ENCODE measurements at regions not wholly inside any gene's neighbourhood (a gene's known extent, or its start where the extent isn't known, plus 50 kb on each side); places are given as distances from the start of the nearest gene placed in this dataset.

DNA sequence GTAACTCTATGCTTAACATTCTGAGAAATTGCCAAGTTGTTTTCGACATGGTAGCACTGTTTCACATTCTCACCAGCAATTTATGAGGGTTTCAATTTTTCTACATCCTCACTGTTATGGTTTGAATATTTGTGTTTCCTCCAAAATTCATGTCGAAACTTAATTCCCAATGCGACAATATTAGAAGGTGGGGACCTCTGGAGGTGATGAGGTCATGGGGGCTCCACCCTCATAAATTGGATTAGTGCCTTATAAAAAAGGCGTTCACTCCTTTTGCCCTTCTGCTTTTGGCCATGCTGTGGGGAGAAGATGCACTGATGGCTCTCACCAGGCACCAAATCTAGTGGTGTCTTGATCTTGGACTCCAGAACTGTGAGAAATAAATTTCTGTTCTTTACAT is 110.3 kb downstream of the HRH4 start:
- H3K9me3 ChIP-seq (ENCODE audit: control extremely low read depth in 1 of 3, control insufficient read depth in 2 of 3, insufficient read depth in 1 of 3, low read length in 2 of 3): peaks cover 0 to 7% (median 4%) of the 10 kb centered on the region in 3 donors
- WGBS (ENCODE audit: insufficient coverage): no CpG with 5 or more reads among the region's 4 CpGs
- no peak overlapping the region for H2AFZ ChIP-seq (ENCODE audit: insufficient read depth, low read depth, low read length, poor library complexity, severe bottlenecking)
- ChIA-PET CTCF (no interaction called here), POLR2A (no interaction called here)
- H3K4me1 ChIP-seq (ENCODE audit: control insufficient read depth in 2 of 2, insufficient read depth in 2 of 2, low read length in 2 of 2): no peaks in the 10 kb centered on the region
- no peaks in the 10 kb centered on the region for H3K36me3 ChIP-seq (replicated peaks in 1 of 2; ENCODE audit: control extremely low read depth in 1 of 2, control insufficient read depth in 1 of 2, extremely low read depth in 1 of 2, insufficient read depth in 2 of 2, low read length in 1 of 2)
- intact Hi-C loops (cut with micrococcal nuclease): no loop called here
- H3K4me3 ChIP-seq (ENCODE audit: control extremely low read depth in 1 of 5, extremely low read depth in 1 of 5, insufficient read depth in 1 of 5, low read depth in 2 of 5, low read length in 4 of 5): no peak overlapping the region
- Mint-ChIP-seq H3K27me3 (peaks cover 5% of the 10 kb centered on the region), H3K27ac (no peak overlapping the region), H3K9me3 (ENCODE audit: insufficient read depth) (peaks cover 3% of the 10 kb centered on the region), H3K4me1 (no peaks in the 10 kb centered on the region), H3K4me3 (no peak overlapping the region)
- TF ChIP-seq EZH2 (IDR thresholded peaks at IDR 0.05; ENCODE audit: borderline replicate concordance, insufficient read depth, low read depth, low read length, poor library complexity, severe bottlenecking): no peak
- TF ChIP-seq, protein P1, sequence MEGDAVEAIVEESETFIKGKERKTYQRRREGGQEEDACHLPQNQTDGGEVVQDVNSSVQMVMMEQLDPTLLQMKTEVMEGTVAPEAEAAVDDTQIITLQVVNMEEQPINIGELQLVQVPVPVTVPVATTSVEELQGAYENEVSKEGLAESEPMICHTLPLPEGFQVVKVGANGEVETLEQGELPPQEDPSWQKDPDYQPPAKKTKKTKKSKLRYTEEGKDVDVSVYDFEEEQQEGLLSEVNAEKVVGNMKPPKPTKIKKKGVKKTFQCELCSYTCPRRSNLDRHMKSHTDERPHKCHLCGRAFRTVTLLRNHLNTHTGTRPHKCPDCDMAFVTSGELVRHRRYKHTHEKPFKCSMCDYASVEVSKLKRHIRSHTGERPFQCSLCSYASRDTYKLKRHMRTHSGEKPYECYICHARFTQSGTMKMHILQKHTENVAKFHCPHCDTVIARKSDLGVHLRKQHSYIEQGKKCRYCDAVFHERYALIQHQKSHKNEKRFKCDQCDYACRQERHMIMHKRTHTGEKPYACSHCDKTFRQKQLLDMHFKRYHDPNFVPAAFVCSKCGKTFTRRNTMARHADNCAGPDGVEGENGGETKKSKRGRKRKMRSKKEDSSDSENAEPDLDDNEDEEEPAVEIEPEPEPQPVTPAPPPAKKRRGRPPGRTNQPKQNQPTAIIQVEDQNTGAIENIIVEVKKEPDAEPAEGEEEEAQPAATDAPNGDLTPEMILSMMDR (IDR thresholded peaks at IDR 0.05): no peak
- H4K20me1 ChIP-seq (ENCODE audit: control insufficient read depth, insufficient read depth, low read length, poor library complexity, severe bottlenecking): no peaks in the 10 kb centered on the region
- DNase-seq: no peak
- H3K9ac ChIP-seq (ENCODE audit: low read length): no peak overlapping the region
- H3K79me2 ChIP-seq (ENCODE audit: control insufficient read depth, insufficient read depth, low read length): no peaks in the 10 kb centered on the region
- no peak for ATAC-seq (ENCODE audit: low read depth)
- H3K27ac ChIP-seq (ENCODE audit: low read length in 2 of 2): no peak overlapping the region
- H3K4me2 ChIP-seq (replicated peaks; ENCODE audit: low read depth, low read length, poor library complexity, severe bottlenecking): no peak overlapping the region
- H3K27me3 ChIP-seq (replicated peaks in 1 of 4; ENCODE audit: control extremely low read depth in 1 of 4, control insufficient read depth in 3 of 4, insufficient read depth in 4 of 4, low read length in 3 of 4): peaks cover 0 to 2% (median 0%) of the 10 kb centered on the region in 4 experiments

DNA sequence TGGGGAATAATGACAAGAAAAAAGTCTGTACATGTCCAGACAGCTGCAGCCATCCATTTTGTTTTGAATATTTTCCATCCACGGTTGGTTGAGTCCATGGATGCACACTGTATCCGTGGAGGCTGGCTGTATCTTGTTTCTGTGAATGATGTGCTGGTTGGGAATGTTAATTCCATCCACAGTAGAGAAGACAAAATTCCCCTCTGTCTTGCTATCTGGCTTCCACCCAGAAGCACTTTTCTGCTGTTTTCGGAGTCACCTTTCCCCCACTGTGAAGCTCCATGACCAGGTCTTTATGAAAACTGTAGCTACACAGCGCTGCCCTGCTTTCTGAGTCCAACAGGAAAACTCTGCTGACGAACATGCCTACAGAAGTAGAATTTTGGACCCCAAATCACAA is 122.3 kb downstream of the HRH4 start:
- Histone ChIP-seq H3K4me3 (ENCODE audit: control extremely low read depth in 1 of 5, extremely low read depth in 1 of 5, insufficient read depth in 1 of 5, low read depth in 2 of 5, low read length in 4 of 5) (no peak overlapping the region), H3K27ac (ENCODE audit: low read length in 2 of 2) (no peak overlapping the region), H3K27me3 (replicated peaks in 1 of 4; ENCODE audit: control extremely low read depth in 1 of 4, control insufficient read depth in 3 of 4, insufficient read depth in 4 of 4, low read length in 3 of 4) (peaks cover 0 to 2% (median 0%) of the 10 kb centered on the region in 4 experiments), H3K36me3 (replicated peaks in 1 of 2; ENCODE audit: control extremely low read depth in 1 of 2, control insufficient read depth in 1 of 2, extremely low read depth in 1 of 2, insufficient read depth in 2 of 2, low read length in 1 of 2) (no peaks in the 10 kb centered on the region), H2AFZ (ENCODE audit: insufficient read depth, low read depth, low read length, poor library complexity, severe bottlenecking) (no peak overlapping the region), H3K79me2 (ENCODE audit: control insufficient read depth, insufficient read depth, low read length) (no peaks in the 10 kb centered on the region), H3K9ac (ENCODE audit: low read length) (no peak overlapping the region), H3K4me2 (replicated peaks; ENCODE audit: low read depth, low read length, poor library complexity, severe bottlenecking) (no peak overlapping the region), H3K9me3 (ENCODE audit: control extremely low read depth in 1 of 3, control insufficient read depth in 2 of 3, insufficient read depth in 1 of 3, low read length in 2 of 3) (no peaks in the 10 kb centered on the region), H4K20me1 (ENCODE audit: control insufficient read depth, insufficient read depth, low read length, poor library complexity, severe bottlenecking) (no peaks in the 10 kb centered on the region), H3K4me1 (ENCODE audit: control insufficient read depth in 2 of 2, insufficient read depth in 2 of 2, low read length in 2 of 2) (no peaks in the 10 kb centered on the region)
- POLR2A ChIA-PET: no interaction called here
- TF ChIP-seq, protein P1 (IDR thresholded peaks at IDR 0.05): no peak
- TF ChIP-seq EZH2 (IDR thresholded peaks at IDR 0.05; ENCODE audit: borderline replicate concordance, insufficient read depth, low read depth, low read length, poor library complexity, severe bottlenecking): no peak
- DNase-seq (no peak), ATAC-seq (ENCODE audit: low read depth) (no peak)
- no peak overlapping the region for H3K27ac Mint-ChIP-seq
- H3K4me3 Mint-ChIP-seq: no peak overlapping the region
- peaks cover 18% of the 10 kb centered on the region for H3K27me3 Mint-ChIP-seq
- no peaks in the 10 kb centered on the region for H3K4me1 Mint-ChIP-seq
- 91% methylated on average over 3 of the region's 5 CpGs for WGBS (ENCODE audit: insufficient coverage)
- intact Hi-C loops (cut with micrococcal nuclease): no loop called here
- H3K9me3 Mint-ChIP-seq (ENCODE audit: insufficient read depth): no peaks in the 10 kb centered on the region
- CTCF ChIA-PET: no interaction called here

All from B cell (primary cell).